GM18505 (cell line): ENCODE measurements at regions not wholly inside any gene's neighbourhood (a gene's known extent, or its start where the extent isn't known, plus 50 kb on each side); places are given as distances from the start of the nearest gene placed in this dataset.

Source experiments
- ATAC-seq: cut with Tn5 transposase; IDR thresholded peaks from one replicate; pipeline ENCODE4 v1.9.1; 2021; ENCODE audit not compliant: unreplicated experiment
- POLR2A ChIP-seq: IDR thresholded peaks from 4 replicates; pipeline ENCODE4 v1.6.1; 2011; ENCODE audit warnings: borderline replicate concordance; ENCODE audit not compliant: insufficient read depth, insufficient read length; ENCODE audit errors: extremely low read depth

- no peak for TF ChIP-seq POLR2A
- ATAC-seq, result peak; percentile 4
Observed at GRCh38 chr17:409308-409847, 56.8 kb upstream of the RPH3AL start.

DNA sequence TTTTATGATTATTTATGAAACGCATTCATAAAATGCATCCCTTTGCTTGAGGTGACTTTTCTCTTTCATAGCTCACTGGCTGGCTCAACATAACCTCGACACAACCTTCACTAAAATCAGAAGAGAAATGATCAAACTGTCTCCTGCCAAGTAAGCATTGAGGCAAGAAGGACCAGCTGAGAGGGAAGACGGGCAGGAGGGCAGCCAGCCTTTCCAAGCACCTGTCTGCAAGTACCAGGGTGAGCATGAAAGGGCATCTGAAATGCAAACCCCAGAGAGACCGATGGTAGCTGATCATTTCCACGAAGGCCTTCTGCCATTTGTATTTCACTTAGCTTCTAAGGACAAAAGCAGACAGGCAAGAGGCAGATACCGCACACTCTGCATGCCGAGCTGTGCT is 52.1 kb upstream of the RPH3AL start:
- TF ChIP-seq POLR2A, result no peak

More for the DNA sequence above, 52.1 kb upstream of the RPH3AL start:
- no peak for ATAC-seq
